HFFc6 (cell line): ENCODE measurements at regions not wholly inside any gene's neighbourhood (a gene's known extent, or its start where the extent isn't known, plus 50 kb on each side); places are given as distances from the start of the nearest gene placed in this dataset.
"Not testable (repeated sequence)": the region's sequence is repeated elsewhere in the genome, so short reads cannot be mapped to it uniquely, and the experiment has no call there.

ENCODE experiments used
- DNase-seq: peaks from one replicate; pipeline ENCODE4 v3.0.0-alpha.2; 2018
- H3K27ac Mint-ChIP-seq: 2 replicates; pipeline ENCODE4 v1.8.0; 2020; ENCODE audit warnings: mild to moderate bottlenecking, mixed read lengths
- H3K27me3 Mint-ChIP-seq: 2 replicates; pipeline ENCODE4 v1.8.0; 2021; ENCODE audit warnings: mild to moderate bottlenecking, moderate library complexity, mixed read lengths; ENCODE audit not compliant: insufficient read depth
- H3K36me3 Mint-ChIP-seq: 2 replicates; pipeline ENCODE4 v1.8.0; 2021; ENCODE audit warnings: low read depth, mixed read lengths
- H3K4me1 Mint-ChIP-seq: 2 replicates; pipeline ENCODE4 v1.8.0; 2020; ENCODE audit warnings: low read depth, mixed read lengths
- H3K4me3 Mint-ChIP-seq: 2 replicates; pipeline ENCODE4 v1.8.0; 2020; ENCODE audit warnings: mild to moderate bottlenecking, moderate library complexity, mixed read lengths
- H3K9me3 Mint-ChIP-seq: 2 replicates; pipeline ENCODE4 v1.8.0; 2020; ENCODE audit warnings: mild to moderate bottlenecking, mixed read lengths
- CTCF ChIP-seq: fragments of 200-600 bp; sonication (generic); IDR thresholded peaks from 2 replicates; pipeline ENCODE4 v1.5.0; 2021; ENCODE audit warnings: antibody characterized with exemption, mild to moderate bottlenecking

DNA sequence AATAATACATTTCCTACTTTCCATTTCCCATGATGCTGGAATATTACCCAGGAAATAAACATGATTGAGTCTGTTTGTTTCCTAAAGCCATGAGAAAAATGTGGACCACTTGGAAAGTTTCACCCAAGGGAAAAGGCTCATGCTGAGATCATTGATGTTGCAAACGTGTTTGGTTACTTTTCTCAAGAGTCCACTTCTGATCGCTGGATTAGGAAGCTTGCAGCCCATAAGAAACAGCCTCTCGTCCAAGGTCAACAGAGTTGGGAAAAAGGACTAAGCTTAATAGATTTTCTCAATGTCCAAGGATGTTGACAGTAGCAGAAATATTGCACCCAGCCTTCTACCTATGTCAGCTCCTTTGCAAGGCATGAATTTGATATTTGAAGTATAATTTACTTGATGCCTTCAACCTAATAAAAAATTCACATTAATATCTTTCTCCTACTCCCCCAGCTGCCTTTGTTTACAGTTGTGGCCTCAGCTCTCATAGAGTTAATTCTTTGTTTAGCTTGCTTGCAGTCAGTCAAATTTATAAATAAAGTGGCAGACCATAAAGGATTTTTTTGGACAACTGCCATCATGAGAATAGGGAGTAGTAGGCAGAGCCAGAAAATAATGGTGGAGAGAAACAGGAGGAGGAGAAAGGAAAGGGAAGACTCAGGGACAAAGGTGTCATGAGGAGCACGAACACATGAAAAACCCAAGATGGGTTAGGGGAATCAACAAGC is 65.6 kb upstream of the BLTP1 start:
- TF ChIP-seq CTCF: no peak
- no peaks in the 10 kb centered on the region for H3K4me1 Mint-ChIP-seq

DNA sequence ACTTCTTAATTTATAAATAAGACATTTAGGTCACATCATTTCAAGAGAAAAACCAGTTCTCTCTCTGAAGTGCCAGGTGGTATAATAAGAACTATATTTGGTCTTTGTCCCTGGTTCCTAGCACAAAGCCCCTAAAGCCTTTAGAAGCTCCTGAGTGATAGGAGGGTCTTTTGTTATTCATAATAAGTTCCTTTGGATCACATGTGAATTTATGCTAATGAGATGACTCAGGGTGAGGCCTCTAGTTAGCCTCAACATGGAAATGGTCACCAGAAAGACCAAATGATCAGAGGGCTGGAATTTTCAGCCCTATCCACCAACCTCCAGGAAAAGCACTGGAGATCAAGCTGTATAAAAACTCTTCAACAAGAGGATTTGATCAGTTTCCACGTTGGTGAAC is 68.1 kb upstream of the BLTP1 start:
- H3K4me1 Mint-ChIP-seq: no peaks in the 10 kb centered on the region
- no peak for DNase-seq
- no peak overlapping the region for H3K4me3 Mint-ChIP-seq
- no peak overlapping the region for H3K27ac Mint-ChIP-seq
- H3K36me3 Mint-ChIP-seq: no peaks in the 10 kb centered on the region
- no peak for TF ChIP-seq CTCF
- H3K27me3 Mint-ChIP-seq: peaks cover 2% of the 10 kb centered on the region
- H3K9me3 Mint-ChIP-seq: no peaks in the 10 kb centered on the region

More for the DNA sequence above, 65.6 kb upstream of the BLTP1 start:
- peaks cover 2% of the 10 kb centered on the region for H3K27me3 Mint-ChIP-seq
- no peak overlapping the region for H3K27ac Mint-ChIP-seq
- no peak for DNase-seq
- H3K4me3 Mint-ChIP-seq: no peak overlapping the region
- no peaks in the 10 kb centered on the region for H3K9me3 Mint-ChIP-seq
- no peaks in the 10 kb centered on the region for H3K36me3 Mint-ChIP-seq

DNA sequence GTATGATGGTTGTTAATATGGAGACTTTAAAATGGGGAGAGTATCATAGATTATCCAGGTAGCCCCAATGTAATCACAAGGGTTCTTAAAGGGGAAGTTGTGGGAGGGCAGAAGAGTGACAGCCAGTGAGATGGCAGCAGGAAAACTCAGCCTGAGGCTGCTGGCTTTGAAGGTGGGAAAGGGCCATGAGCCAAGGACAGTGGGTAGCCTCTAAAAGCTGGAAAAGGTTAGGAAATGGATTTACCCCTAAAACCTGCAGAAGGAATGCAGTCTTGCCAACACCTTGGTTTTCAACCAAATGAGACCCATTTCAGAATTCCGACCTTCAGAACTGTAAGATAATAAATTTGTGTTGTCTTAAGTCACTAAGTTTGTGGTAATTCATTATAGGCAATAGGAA is 68.8 kb upstream of the BLTP1 start:
- TF ChIP-seq CTCF: no peak
- Mint-ChIP-seq H3K4me1 (no peaks in the 10 kb centered on the region), H3K27me3 (peaks cover 2% of the 10 kb centered on the region)

DNA sequence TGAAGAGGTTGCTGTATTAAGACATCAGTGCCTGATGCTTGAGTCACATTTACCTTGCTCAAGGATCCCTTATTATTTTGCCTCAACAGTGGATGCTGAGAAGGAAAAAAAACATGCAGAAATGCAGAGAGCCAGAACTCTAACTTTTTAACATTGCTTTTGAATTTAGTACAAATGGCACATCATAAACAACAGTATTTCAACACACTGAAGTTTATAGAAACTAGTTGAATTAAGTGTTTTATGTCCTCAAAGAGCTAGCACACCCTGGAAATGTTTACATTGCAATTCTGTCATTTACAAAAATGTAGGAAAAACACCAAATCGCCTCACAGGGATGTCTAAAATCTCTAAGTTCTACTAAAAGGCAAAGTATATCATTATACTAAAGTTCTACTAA is 69.5 kb upstream of the BLTP1 start:
- H3K4me1 Mint-ChIP-seq: no peaks in the 10 kb centered on the region
- H3K36me3 Mint-ChIP-seq: no peaks in the 10 kb centered on the region
- H3K9me3 Mint-ChIP-seq: no peaks in the 10 kb centered on the region
- H3K27me3 Mint-ChIP-seq: peaks cover 2% of the 10 kb centered on the region; the same call in 1 of the 2 replicates
- no peak overlapping the region for H3K27ac Mint-ChIP-seq
- no peak overlapping the region for H3K4me3 Mint-ChIP-seq
- no peak for DNase-seq
- TF ChIP-seq CTCF: no peak

More for the DNA sequence above, 68.8 kb upstream of the BLTP1 start:
- Mint-ChIP-seq H3K4me3 (no peak overlapping the region), H3K9me3 (no peaks in the 10 kb centered on the region), H3K36me3 (no peaks in the 10 kb centered on the region), H3K27ac (no peak overlapping the region)
- DNase-seq: no peak

DNA sequence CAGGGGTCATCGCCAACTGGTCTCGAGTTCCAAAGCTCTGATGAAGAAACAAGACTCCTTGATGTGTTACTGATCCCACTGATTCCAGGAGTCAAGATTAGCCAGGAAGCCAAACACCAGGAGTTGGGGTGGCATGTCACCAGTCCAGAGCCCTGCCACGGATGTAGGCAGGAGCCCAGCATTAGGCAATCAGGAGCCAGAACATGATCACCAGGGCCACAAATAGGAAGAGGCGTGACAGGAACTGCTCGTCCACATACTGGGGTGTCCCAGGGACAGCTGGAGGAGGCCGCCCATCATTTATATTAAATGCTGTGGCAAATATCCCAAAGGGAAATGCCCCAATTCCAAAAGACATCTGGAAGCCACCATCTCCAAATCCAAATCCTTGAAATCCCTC is 74.5 kb upstream of the BLTP1 start:
- not testable (repeated sequence) for DNase-seq, H3K9me3 Mint-ChIP-seq, H3K4me1 Mint-ChIP-seq, H3K27me3 Mint-ChIP-seq, H3K27ac Mint-ChIP-seq, H3K36me3 Mint-ChIP-seq, H3K4me3 Mint-ChIP-seq

DNA sequence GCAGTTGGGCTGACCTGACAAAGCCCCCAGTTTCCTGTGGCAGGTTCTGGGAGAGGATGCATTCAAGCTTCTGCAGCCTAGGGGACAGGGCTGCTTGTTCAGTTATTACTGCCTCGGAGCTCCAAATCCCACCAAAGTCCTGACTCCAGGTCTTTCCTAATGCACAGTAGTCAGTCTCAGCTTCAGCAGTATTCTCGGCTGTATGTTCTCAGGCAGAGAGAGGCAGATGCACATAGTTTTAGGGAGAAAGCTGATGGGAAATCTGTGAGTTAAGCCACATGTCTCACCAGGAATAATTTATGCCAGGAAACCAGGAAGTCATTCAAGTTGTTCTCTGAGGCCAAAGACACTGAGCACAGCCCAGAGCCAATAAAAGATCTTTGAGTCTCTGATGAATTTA is 75.3 kb upstream of the BLTP1 start:
- H3K27ac Mint-ChIP-seq, H3K9me3 Mint-ChIP-seq: not testable (repeated sequence)

DNA sequence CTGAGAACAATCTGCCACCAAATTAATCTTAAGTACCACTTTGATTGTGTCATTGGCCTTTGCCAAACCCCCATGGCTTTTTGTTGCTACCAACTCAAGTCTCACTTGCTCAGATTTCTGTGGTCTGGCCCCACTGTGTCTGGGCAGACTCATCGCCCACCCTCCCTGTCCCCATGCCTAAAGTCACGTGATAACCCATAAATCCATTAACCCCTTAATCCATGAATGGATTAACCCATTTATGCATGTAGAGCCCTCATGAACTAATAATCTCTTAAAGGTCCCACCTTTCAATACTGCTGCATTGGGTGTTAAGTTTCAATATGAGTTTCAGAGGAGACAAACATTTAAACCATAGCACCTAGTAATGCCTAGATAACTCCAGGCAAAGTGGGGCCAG is 78.5 kb upstream of the BLTP1 start:
- no peak for TF ChIP-seq CTCF
- Mint-ChIP-seq H3K36me3 (no peaks in the 10 kb centered on the region), H3K4me1 (no peaks in the 10 kb centered on the region), H3K27me3 (no peaks in the 10 kb centered on the region; the same call in 1 of the 2 replicates), H3K27ac (no peak overlapping the region), H3K9me3 (no peaks in the 10 kb centered on the region), H3K4me3 (no peak overlapping the region)
- DNase-seq: no peak

More for the DNA sequence above, 75.3 kb upstream of the BLTP1 start:
- H3K4me1 Mint-ChIP-seq, H3K4me3 Mint-ChIP-seq, H3K27me3 Mint-ChIP-seq, DNase-seq, H3K36me3 Mint-ChIP-seq: not testable (repeated sequence)
